H1 (cell line): ENCODE measurements at regions not wholly inside any gene's neighbourhood (a gene's known extent, or its start where the extent isn't known, plus 50 kb on each side); places are given as distances from the start of the nearest gene placed in this dataset.
A peak's percentile ranks its signal among the peaks of the same experiment; 100 is the strongest.
"Not testable (repeated sequence)": the region's sequence is repeated elsewhere in the genome, so short reads cannot be mapped to it uniquely, and the experiment has no call there.

Source experiments
- CTCF ChIA-PET: fragments of 300-600 bp; sonication (Branson Sonifier 250); formaldehyde crosslinking; loops from one replicate; lab custom pipeline; 2021; ENCODE audit not compliant: partially characterized antibody; lab: Charles Lee
- POLR2A ChIA-PET: fragments of 300-600 bp; sonication (Branson Sonifier 250); formaldehyde crosslinking; loops from one replicate; lab custom pipeline; 2021; ENCODE audit warnings: inconsistent platforms; ENCODE audit not compliant: partially characterized antibody; lab: Charles Lee
- DNase-seq, 2 experiments: peaks; one replicate each; pipeline versions ENCODE4 v3.0.0 to v3.0.0-alpha.2; 2010 to 2022; ENCODE audit warnings: low spot score in 2 of 2, low read depth in 1 of 2, mixed read lengths in 1 of 2
- FAIRE-seq: peaks from 2 replicates; lab custom pipeline; 2011; peaks lifted over from hg19 to GRCh38; lab: Jason Lieb, UNC
- H2AFZ ChIP-seq: 2 replicates; pipeline ENCODE4 v1.8.1; 2012; ENCODE audit warnings: low read length, inconsistent platforms
- H2AK5ac ChIP-seq: 2 replicates; pipeline ENCODE4 v1.6.1; 2013; ENCODE audit warnings: low read depth, low read length
- H2BK120ac ChIP-seq: replicated peaks from 2 replicates; pipeline ENCODE3; 2013; ENCODE audit warnings: low read depth, low read length, inconsistent platforms
- H2BK12ac ChIP-seq: 2 replicates; pipeline ENCODE4 v1.6.1; 2013; ENCODE audit warnings: low read depth, low read length
- H2BK15ac ChIP-seq: 2 replicates; pipeline ENCODE4 v1.6.1; 2013; ENCODE audit warnings: low read length
- H2BK20ac ChIP-seq: 2 replicates; pipeline ENCODE4 v1.6.1; 2013; ENCODE audit warnings: low read length
- H2BK5ac ChIP-seq: 2 replicates; pipeline ENCODE4 v1.6.1; 2013; ENCODE audit warnings: low read depth, low read length
- H3K14ac ChIP-seq: 2 replicates; pipeline ENCODE4 v1.6.1; 2013; ENCODE audit warnings: inconsistent platforms; ENCODE audit not compliant: insufficient read length
- H3K18ac ChIP-seq: 2 replicates; pipeline ENCODE4 v1.6.1; 2013; ENCODE audit warnings: low read length; ENCODE audit errors: extremely low read depth
- H3K23ac ChIP-seq: 2 replicates; pipeline ENCODE4 v1.6.1; 2013; ENCODE audit warnings: inconsistent platforms; ENCODE audit not compliant: insufficient read length
- H3K23me2 ChIP-seq: 2 replicates; pipeline ENCODE4 v1.6.1; 2013; ENCODE audit warnings: low read depth, low read length
- H3K27ac ChIP-seq: 2 replicates; pipeline ENCODE4 v1.6.1; 2011; ENCODE audit warnings: low read depth, low read length, inconsistent platforms
- H3K27me3 ChIP-seq, 4 experiments: replicated peaks in 1 of 4; 1 replicate in 1 of 4; 2 replicates in 3 of 4; pipeline versions ENCODE4 v1.6.1 to v1.8.1; 2011 to 2013; ENCODE audit warnings: low read length in 3 of 4, mild to moderate bottlenecking in 3 of 4, inconsistent platforms in 2 of 4, mixed read lengths in 2 of 4, moderate library complexity in 1 of 4; ENCODE audit not compliant: control insufficient read depth in 3 of 4, insufficient read depth in 3 of 4; ENCODE audit errors: extremely low read depth in 1 of 4
- H3K36me3 ChIP-seq, 4 experiments: 2 replicates each; pipeline versions ENCODE4 v1.6.1 to v1.8.1; 2011 to 2013; ENCODE audit warnings: mild to moderate bottlenecking in 4 of 4, low read length in 3 of 4, moderate library complexity in 2 of 4, control low read depth in 1 of 4, inconsistent platforms in 1 of 4; ENCODE audit not compliant: insufficient read depth in 4 of 4, control insufficient read depth in 2 of 4
- H3K4ac ChIP-seq: replicated peaks from 2 replicates; pipeline ENCODE3; 2013; ENCODE audit warnings: low read length, low read depth, mixed read lengths, inconsistent platforms; ENCODE audit not compliant: insufficient read length
- H3K4me1 ChIP-seq, 4 experiments: replicated peaks in 1 of 4; 1 replicate in 1 of 4; 2 replicates in 3 of 4; pipeline versions ENCODE4 v1.6.1 to v1.8.1; 2011 to 2013; ENCODE audit warnings: low read length in 3 of 4, inconsistent platforms in 2 of 4, mixed read lengths in 1 of 4; ENCODE audit not compliant: insufficient read depth in 4 of 4, control insufficient read depth in 3 of 4
- H3K4me2 ChIP-seq, 2 experiments: 2 replicates each; pipeline versions ENCODE4 v1.6.1 to v1.8.1; 2011 to 2013; ENCODE audit warnings: low read depth in 2 of 2, low read length in 2 of 2, control low read depth in 1 of 2, inconsistent platforms in 1 of 2, mild to moderate bottlenecking in 1 of 2; ENCODE audit not compliant: insufficient read depth in 1 of 2
- H3K4me3 ChIP-seq, 4 experiments: fragments of 200-600, 300-600 bp in 1 of 4; sonication (generic), shearing (Covaris generic), sonication (Bioruptor Twin) in 1 of 4; 2 replicates each; pipeline versions ENCODE4 v1.5.1 to v1.8.1; 2011 to 2016; ENCODE audit warnings: low read length in 4 of 4, low read depth in 3 of 4, control low read depth in 2 of 4, inconsistent platforms in 2 of 4, mild to moderate bottlenecking in 2 of 4, mixed read lengths in 1 of 4, moderate library complexity in 1 of 4; ENCODE audit not compliant: insufficient read depth in 2 of 4; ENCODE audit errors: extremely low read depth in 1 of 4
- H3K56ac ChIP-seq: replicated peaks from 2 replicates; pipeline ENCODE3; 2013; ENCODE audit warnings: low read depth, mild to moderate bottlenecking, mixed read lengths, low read length, inconsistent platforms; ENCODE audit not compliant: insufficient read length
- H3K79me1 ChIP-seq: 2 replicates; pipeline ENCODE4 v1.6.1; 2013; ENCODE audit warnings: low read depth, low read length, control low read depth
- H3K79me2 ChIP-seq, 2 experiments: 2 replicates each; pipeline versions ENCODE4 v1.6.1 to v1.8.1; 2012 to 2013; ENCODE audit warnings: low read length in 2 of 2, mild to moderate bottlenecking in 2 of 2, inconsistent platforms in 1 of 2; ENCODE audit not compliant: insufficient read depth in 2 of 2, control insufficient read depth in 1 of 2
- H3K9ac ChIP-seq, 4 experiments: replicated peaks in 1 of 4; 1 replicate in 1 of 4; 2 replicates in 3 of 4; pipeline versions ENCODE4 v1.6.1 to v1.8.1; 2011 to 2013; ENCODE audit warnings: low read depth in 3 of 4, low read length in 3 of 4, control low read depth in 2 of 4, mild to moderate bottlenecking in 2 of 4, moderate library complexity in 2 of 4, inconsistent platforms in 1 of 4; ENCODE audit errors: extremely low read depth in 1 of 4
- H3K9me3 ChIP-seq, 2 experiments: 2 replicates each; pipeline versions ENCODE4 v1.6.1 to v1.8.1; 2012 to 2013; ENCODE audit warnings: mild to moderate bottlenecking in 2 of 2, moderate library complexity in 2 of 2, control low read depth in 1 of 2, inconsistent platforms in 1 of 2, low read depth in 1 of 2, low read length in 1 of 2, mixed read lengths in 1 of 2; ENCODE audit not compliant: insufficient read depth in 2 of 2
- H4K20me1 ChIP-seq, 2 experiments: replicated peaks in 1 of 2; 2 replicates each; pipeline versions ENCODE3 to v1.8.1; 2011 to 2013; ENCODE audit warnings: inconsistent platforms in 2 of 2, low read length in 2 of 2, mild to moderate bottlenecking in 1 of 2; ENCODE audit not compliant: insufficient read depth in 2 of 2, control insufficient read depth in 1 of 2
- H4K5ac ChIP-seq: 2 replicates; pipeline ENCODE4 v1.6.1; 2013; ENCODE audit warnings: low read length, low read depth, mixed read lengths, inconsistent platforms; ENCODE audit not compliant: insufficient read length
- H4K8ac ChIP-seq: 2 replicates; pipeline ENCODE4 v1.8.0; 2013; ENCODE audit warnings: mild to moderate bottlenecking, moderate library complexity, low read length, inconsistent platforms; ENCODE audit not compliant: insufficient read depth; ENCODE audit errors: extremely low read depth
- H4K91ac ChIP-seq: replicated peaks from 2 replicates; pipeline ENCODE3; 2013; ENCODE audit warnings: low read length, mixed read lengths, inconsistent platforms; ENCODE audit not compliant: insufficient read length
- RAD21 ChIP-seq, 2 experiments: IDR thresholded peaks in 1 of 2; conservative IDR thresholded peaks in 1 of 2; 2 replicates each; pipeline ENCODE4 v1.6.1; 2011; ENCODE audit warnings: low read depth in 2 of 2, low read length in 2 of 2, improper control_type of control experiment in 1 of 2, inconsistent platforms in 1 of 2, mild to moderate bottlenecking in 1 of 2, moderate library complexity in 1 of 2
- WGBS, 2 experiments: shearing (Covaris generic) in 1 of 2; methylation state at CpG; one replicate each; pipeline versions ENCODE4 v1.1.6 to v1.1.7; 2013 to 2015; ENCODE audit warnings: low lambda C conversion rate in 2 of 2, mixed read lengths in 2 of 2, inconsistent platforms in 1 of 2, low coverage in 1 of 2, missing lambda C conversion rate in 1 of 2; ENCODE audit not compliant: insufficient replicate concordance in 2 of 2, insufficient coverage in 1 of 2, insufficient read length in 1 of 2; ENCODE audit errors: extremely low coverage in 1 of 2, missing lambda C conversion rate in 1 of 2; 5-methylcytosine and 5-hydroxymethylcytosine counted together

DNA sequence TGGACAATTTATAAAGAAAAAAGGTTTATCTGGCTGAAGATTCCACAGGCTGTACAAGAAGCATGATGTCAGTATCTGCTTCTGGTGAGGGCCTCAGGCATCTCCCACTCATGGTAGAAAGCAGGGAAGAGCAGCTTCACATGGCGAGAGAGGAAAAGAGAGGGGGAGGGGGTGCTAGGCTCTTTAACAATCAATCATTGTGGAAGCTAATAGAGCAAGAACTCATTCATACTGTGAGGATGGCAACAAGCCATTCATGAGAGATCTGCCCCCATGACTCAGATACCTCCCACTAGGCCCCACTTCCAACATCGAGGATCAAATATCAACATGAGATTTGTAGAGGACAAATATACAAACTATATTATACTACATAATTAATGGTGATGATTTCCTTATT lies 361.9 kb upstream of the FAR2 start:
- H3K9me3 ChIP-seq = no peaks in the 10 kb centered on the region
- no peaks in the 10 kb centered on the region for H3K79me1 ChIP-seq
- H3K4ac ChIP-seq = no peak overlapping the region
- CTCF ChIA-PET = no interaction called here
- no peaks in the 10 kb centered on the region for H3K36me3 ChIP-seq
- POLR2A ChIA-PET = no interaction called here
- H2BK5ac ChIP-seq = no peak overlapping the region
- DNase-seq = no peak
- H2BK20ac ChIP-seq = no peak overlapping the region
- 91% methylated on average over 2 of the region's 2 CpGs; no CpG with 5 or more reads in 1 of the 2 experiments for WGBS, 2 experiments
- no peak overlapping the region for H3K4me2 ChIP-seq
- no peak overlapping the region for H2AK5ac ChIP-seq
- no peak overlapping the region for H4K91ac ChIP-seq
- no peak overlapping the region for H3K4me3 ChIP-seq
- no peaks in the 10 kb centered on the region; the same call in 1 of the 2 replicates for H3K23me2 ChIP-seq
- no peak overlapping the region for H3K56ac ChIP-seq
- no peak overlapping the region for H3K23ac ChIP-seq
- no peak overlapping the region for H3K18ac ChIP-seq
- H3K27me3 ChIP-seq = no peaks in the 10 kb centered on the region
- H3K14ac ChIP-seq = no peak overlapping the region
- TF ChIP-seq RAD21 (IDR thresholded peaks at IDR 0.05 in 1 of 2, conservative IDR thresholded peaks at IDR 0.05 in 1 of 2; ENCODE audit: low read depth in 2 of 2, low read length in 2 of 2) = no peak
- peak overlapping the region in 1 of 4 experiments; percentile 49; a peak in 1 of 7 replicates for H3K9ac ChIP-seq
- no peak overlapping the region for H4K5ac ChIP-seq
- no peak overlapping the region for H2BK12ac ChIP-seq
- H2AFZ ChIP-seq = 0 out of 2 replicates have a peak overlapping the region, but pooled peaks have one; percentile 86
- no peak overlapping the region for H4K8ac ChIP-seq
- no peak for FAIRE-seq
- peaks cover 0 to 5% (median 3%) of the 10 kb centered on the region in 4 experiments; a peak in 2 of 7 replicates for H3K4me1 ChIP-seq
- H2BK15ac ChIP-seq = no peak overlapping the region
- H4K20me1 ChIP-seq = no peaks in the 10 kb centered on the region
- no peak overlapping the region for H2BK120ac ChIP-seq
- H3K27ac ChIP-seq = no peak overlapping the region
- H3K79me2 ChIP-seq = no peaks in the 10 kb centered on the region

DNA sequence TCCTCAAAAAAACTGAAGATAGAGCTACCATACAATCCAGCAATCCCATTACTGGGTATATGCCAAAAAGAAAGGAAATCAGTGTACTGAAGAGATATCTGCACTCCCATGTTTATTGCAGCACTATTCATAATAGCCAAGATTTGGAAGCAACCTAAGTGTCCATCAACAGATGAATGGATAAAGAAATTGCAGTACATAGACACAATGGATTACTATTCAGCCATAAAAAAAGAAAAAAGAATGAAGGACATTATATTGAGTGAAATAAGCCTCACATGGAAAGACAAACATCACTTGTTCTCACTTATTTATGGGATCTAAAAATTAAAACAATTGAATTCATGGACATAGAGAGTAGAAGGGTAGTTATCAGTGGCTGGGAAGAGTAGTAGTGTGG lies 360.8 kb upstream of the FAR2 start:
- H4K5ac ChIP-seq, H2BK15ac ChIP-seq, H3K27me3 ChIP-seq, H3K36me3 ChIP-seq, H4K20me1 ChIP-seq, H3K79me2 ChIP-seq, H4K8ac ChIP-seq, H3K4ac ChIP-seq, H3K56ac ChIP-seq, H2AFZ ChIP-seq, H3K79me1 ChIP-seq, H3K4me1 ChIP-seq, H3K14ac ChIP-seq, H3K23me2 ChIP-seq, H3K9ac ChIP-seq, H3K4me3 ChIP-seq, H2BK20ac ChIP-seq, H3K4me2 ChIP-seq, DNase-seq, FAIRE-seq, H2BK5ac ChIP-seq, H2BK120ac ChIP-seq, H2AK5ac ChIP-seq, H3K23ac ChIP-seq, H2BK12ac ChIP-seq, H3K18ac ChIP-seq, H3K9me3 ChIP-seq, H3K27ac ChIP-seq, POLR2A ChIA-PET, H4K91ac ChIP-seq: not testable (repeated sequence)
- CTCF ChIA-PET = interaction anchor here (0.6 kb wide), 1 partner anchor 67 kb away, joined by 3 read pairs; no protein-coding TSS in a partner anchor
